Brain microvascular endothelial cell (primary cell): ENCODE measurements at regions not wholly inside any gene's neighbourhood (a gene's known extent, or its start where the extent isn't known, plus 50 kb on each side); places are given as distances from the start of the nearest gene placed in this dataset.

Experiments
- DNase-seq: peaks from one replicate; pipeline ENCODE4 v3.0.0-alpha.2; 2020
- H3K27ac ChIP-seq: fragments of 250-450 bp; sonication (Bioruptor Pico); 2 replicates; pipeline ENCODE4 v1.5.1; 2020; ENCODE audit warnings: mild to moderate bottlenecking, moderate library complexity
- H3K27me3 ChIP-seq: fragments of 250-450 bp; sonication (Bioruptor Pico); replicated peaks from 2 replicates; pipeline ENCODE4 v1.5.1; 2020; ENCODE audit warnings: mild to moderate bottlenecking
- H3K36me3 ChIP-seq: fragments of 250-450 bp; sonication (Bioruptor Pico); replicated peaks from 2 replicates; pipeline ENCODE4 v1.5.1; 2020; ENCODE audit warnings: mild to moderate bottlenecking
- H3K4me3 ChIP-seq: 2 replicates; pipeline ENCODE4 v1.5.1; 2011; ENCODE audit warnings: low read depth, mild to moderate bottlenecking, control low read depth, low read length, moderate library complexity
- CTCF ChIP-seq: IDR thresholded peaks from 2 replicates; pipeline ENCODE4 v1.5.1; 2011; ENCODE audit warnings: low read depth, mild to moderate bottlenecking, moderate library complexity, low read length, control low read depth, inconsistent platforms; ENCODE audit errors: missing control alignments
- in situ Hi-C: cut with HindIII; loops from 2 replicates; pipeline ENCODE4 v1.10.0; 2017; ENCODE audit warnings: low sequenced_read_pairs, low pct_ligation_motif_present

DNA sequence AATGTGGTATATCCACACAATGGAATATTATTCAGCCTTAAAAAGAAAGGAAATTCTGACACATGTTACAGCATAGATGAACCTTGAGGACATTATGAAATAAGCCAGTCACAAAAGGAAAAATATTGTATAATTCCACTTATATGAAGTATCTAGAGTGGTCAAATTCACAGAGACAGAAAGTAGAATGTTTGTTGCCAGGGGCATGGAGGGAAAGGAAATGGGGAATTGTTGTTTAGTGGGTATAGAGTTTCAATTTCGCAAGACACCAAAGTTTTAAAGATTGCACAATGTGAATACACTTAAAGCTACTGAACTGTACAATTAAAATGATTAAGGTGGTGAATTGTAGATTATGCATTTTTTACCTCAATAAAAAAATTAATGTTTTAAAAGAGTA lies 92.9 kb downstream of the TXNL1 start:
- Histone ChIP-seq H3K36me3 (no peaks in the 10 kb centered on the region), H3K27ac (no peak overlapping the region), H3K4me3 (no peak overlapping the region), H3K27me3 (no peaks in the 10 kb centered on the region)
- in situ Hi-C loops: no loop called here
- no peak for DNase-seq
- TF ChIP-seq CTCF: no peak

DNA sequence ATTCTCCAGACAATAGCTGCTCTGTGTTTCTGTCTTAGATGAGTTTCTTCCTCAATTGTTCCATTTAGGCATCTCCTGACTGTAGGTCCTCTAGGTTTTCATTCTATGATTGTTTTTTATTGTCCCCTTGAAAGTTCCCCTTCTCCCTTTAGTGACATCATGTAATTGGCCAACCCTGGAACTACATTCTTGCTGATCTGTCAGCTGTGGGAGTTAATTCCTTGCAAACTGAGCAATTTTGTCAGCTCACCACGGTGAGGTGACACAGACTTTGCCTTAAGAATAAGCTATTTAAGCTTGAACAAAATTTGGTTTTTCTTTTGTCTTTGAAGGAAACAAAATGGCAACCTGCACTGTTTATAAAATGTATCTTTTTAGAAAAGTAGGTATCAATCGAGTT lies 95.9 kb downstream of the TXNL1 start:
- H3K36me3 ChIP-seq: no peaks in the 10 kb centered on the region
- no peak overlapping the region for H3K4me3 ChIP-seq
- no peak for DNase-seq
- no peaks in the 10 kb centered on the region for H3K27me3 ChIP-seq
- no peak overlapping the region for H3K27ac ChIP-seq
- in situ Hi-C loops: no loop called here
- TF ChIP-seq CTCF: no peak

- in situ Hi-C loops: no loop called here
- Histone ChIP-seq H3K27ac (no peak overlapping the region), H3K36me3 (no peaks in the 10 kb centered on the region), H3K4me3 (no peak overlapping the region), H3K27me3 (no peaks in the 10 kb centered on the region)
- no peak for DNase-seq
- TF ChIP-seq CTCF: no peak
These were observed 96.6 kb downstream of the TXNL1 start for GRCh38 chr18:56541793-56542192.

- TF ChIP-seq CTCF: no peak
- Histone ChIP-seq H3K27ac (no peak overlapping the region), H3K4me3 (no peak overlapping the region), H3K36me3 (no peaks in the 10 kb centered on the region), H3K27me3 (no peaks in the 10 kb centered on the region)
- no peak for DNase-seq
- in situ Hi-C loops: no loop called here
These were observed 97.1 kb downstream of the TXNL1 start for GRCh38 chr18:56541340-56541739.

GRCh38 chr18:56538746-56539145 lies 99.6 kb downstream of the TXNL1 start:
- in situ Hi-C loops: no loop called here
- Histone ChIP-seq H3K4me3 (no peak overlapping the region), H3K36me3 (no peaks in the 10 kb centered on the region), H3K27ac (no peak overlapping the region), H3K27me3 (no peaks in the 10 kb centered on the region)
- no peak for TF ChIP-seq CTCF
- DNase-seq: peak; percentile 29

DNA sequence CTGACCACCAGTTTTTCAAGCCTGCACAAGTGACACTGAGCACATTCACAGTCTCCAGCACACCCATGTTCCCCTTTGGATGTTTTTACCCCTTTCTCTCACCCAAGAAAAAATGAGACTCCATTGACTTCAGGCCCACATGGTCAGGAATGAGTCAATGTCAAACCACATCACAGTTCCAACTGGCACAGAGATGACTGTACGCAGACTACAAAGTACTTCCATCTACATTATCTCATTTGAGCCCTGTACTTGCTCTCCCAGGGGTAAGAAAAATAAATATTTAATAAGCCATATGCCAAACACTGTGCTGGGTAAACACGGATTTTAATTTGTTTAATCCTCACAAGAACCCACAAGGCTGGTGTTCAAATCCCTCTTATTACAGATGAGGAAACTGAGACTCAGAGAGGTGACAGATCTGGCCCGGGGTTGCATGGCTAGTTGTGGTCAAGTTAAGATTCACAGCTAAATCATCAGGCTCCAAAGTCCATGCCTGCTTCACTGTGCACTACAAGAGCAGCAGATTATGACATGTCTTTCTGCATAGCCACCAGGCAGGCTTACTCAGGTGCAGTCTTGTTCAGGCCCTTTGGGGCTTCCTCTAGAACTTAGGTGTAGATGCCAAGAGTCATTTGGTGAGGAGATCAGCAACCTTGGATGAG lies 106.1 kb downstream of the TXNL1 start:
- Histone ChIP-seq H3K36me3 (no peaks in the 10 kb centered on the region), H3K4me3 (no peak overlapping the region), H3K27ac (no peak overlapping the region), H3K27me3 (no peaks in the 10 kb centered on the region)
- peak; percentile 19 for DNase-seq
- no peak for TF ChIP-seq CTCF
- in situ Hi-C loops: no loop called here
